B cell (primary cell): ENCODE measurements at regions not wholly inside any gene's neighbourhood (a gene's known extent, or its start where the extent isn't known, plus 50 kb on each side); places are given as distances from the start of the nearest gene placed in this dataset.

Experiments used
- CTCF ChIP-seq: fragments of 200-600 bp; IDR thresholded peaks from one replicate; pipeline ENCODE4 v1.8.0; 2022; ENCODE audit warnings: antibody characterized with exemption, mild to moderate bottlenecking
- EZH2 ChIP-seq: IDR thresholded peaks from 2 replicates; pipeline ENCODE4 v1.6.1; 2012; ENCODE audit warnings: borderline replicate concordance, low read depth, mild to moderate bottlenecking, moderate library complexity, low read length; ENCODE audit not compliant: insufficient read depth, poor library complexity, severe bottlenecking

DNA sequence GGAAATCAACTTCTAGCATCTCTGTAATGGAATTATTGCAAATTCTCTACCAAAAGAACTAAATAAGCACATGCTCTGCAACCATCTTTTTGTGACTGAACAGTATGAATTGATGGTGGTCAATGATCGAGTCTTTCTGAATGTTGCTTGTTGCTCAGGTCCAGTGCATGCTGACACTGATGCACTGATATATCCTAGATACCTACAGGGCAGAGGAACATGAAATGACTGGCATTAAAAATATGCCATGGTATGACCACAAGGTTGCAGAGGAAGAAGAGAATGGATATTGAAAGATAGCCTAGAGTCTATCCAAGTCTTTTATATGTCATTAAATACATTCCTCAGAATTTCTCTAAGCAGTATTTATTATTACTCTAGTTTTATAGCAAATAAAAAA, 692.8 kb upstream of the TENM3 start:
- TF ChIP-seq EZH2, result no peak
- no peak for TF ChIP-seq CTCF
